ENCODE measurements at regions not wholly inside any gene's neighbourhood (a gene's known extent, or its start where the extent isn't known, plus 50 kb on each side); places are given as distances from the start of the nearest gene placed in this dataset.

- no peak for TF ChIP-seq POLR2A (IDR thresholded peaks at IDR 0.05)
- TF ChIP-seq, protein P1, sequence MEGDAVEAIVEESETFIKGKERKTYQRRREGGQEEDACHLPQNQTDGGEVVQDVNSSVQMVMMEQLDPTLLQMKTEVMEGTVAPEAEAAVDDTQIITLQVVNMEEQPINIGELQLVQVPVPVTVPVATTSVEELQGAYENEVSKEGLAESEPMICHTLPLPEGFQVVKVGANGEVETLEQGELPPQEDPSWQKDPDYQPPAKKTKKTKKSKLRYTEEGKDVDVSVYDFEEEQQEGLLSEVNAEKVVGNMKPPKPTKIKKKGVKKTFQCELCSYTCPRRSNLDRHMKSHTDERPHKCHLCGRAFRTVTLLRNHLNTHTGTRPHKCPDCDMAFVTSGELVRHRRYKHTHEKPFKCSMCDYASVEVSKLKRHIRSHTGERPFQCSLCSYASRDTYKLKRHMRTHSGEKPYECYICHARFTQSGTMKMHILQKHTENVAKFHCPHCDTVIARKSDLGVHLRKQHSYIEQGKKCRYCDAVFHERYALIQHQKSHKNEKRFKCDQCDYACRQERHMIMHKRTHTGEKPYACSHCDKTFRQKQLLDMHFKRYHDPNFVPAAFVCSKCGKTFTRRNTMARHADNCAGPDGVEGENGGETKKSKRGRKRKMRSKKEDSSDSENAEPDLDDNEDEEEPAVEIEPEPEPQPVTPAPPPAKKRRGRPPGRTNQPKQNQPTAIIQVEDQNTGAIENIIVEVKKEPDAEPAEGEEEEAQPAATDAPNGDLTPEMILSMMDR (IDR thresholded peaks at IDR 0.05) = no peak
- no peaks in the 10 kb centered on the region for H3K36me3 ChIP-seq
- no peaks in the 10 kb centered on the region for H3K4me1 ChIP-seq
- intact Hi-C loops (cut with DNase I; ENCODE audit: low total_unique reads) = no loop called here
- no peaks in the 10 kb centered on the region for H3K9me3 ChIP-seq
- no peak overlapping the region for H3K4me3 ChIP-seq
- no peak overlapping the region for H3K27ac ChIP-seq
- H3K27me3 ChIP-seq = no peaks in the 10 kb centered on the region
- DNase-seq = no peak
Measured at GRCh38 chr2:150107816-150108215, 379.7 kb downstream of the RND3 start.

DNA sequence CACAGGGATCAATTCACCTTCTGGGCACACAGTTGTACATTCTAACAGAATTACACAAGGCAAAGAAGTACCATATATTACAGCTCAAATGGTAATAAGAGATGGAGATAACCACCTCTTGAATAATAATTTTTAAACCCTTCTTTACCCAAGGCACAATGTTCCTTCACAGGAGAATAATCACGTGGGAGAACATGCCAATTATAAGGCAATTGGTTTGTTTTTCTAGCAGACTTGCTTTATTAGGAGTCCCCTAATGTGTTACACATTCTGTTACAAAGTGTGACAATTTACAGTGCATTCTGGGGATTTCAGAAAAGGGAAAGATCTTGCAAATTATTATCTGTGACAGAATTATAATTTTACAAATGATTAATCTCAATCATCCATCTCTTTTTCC lies 380.3 kb downstream of the RND3 start:
- no peaks in the 10 kb centered on the region for H3K36me3 ChIP-seq
- no peaks in the 10 kb centered on the region for H3K27me3 ChIP-seq
- intact Hi-C loops (cut with DNase I; ENCODE audit: low total_unique reads) = no loop called here
- H3K4me1 ChIP-seq = no peaks in the 10 kb centered on the region
- H3K9me3 ChIP-seq = no peaks in the 10 kb centered on the region
- no peak for TF ChIP-seq POLR2A (IDR thresholded peaks at IDR 0.05)
- TF ChIP-seq, protein P1 (IDR thresholded peaks at IDR 0.05) = no peak
- no peak overlapping the region for H3K4me3 ChIP-seq
- no peak for DNase-seq
- no peak overlapping the region for H3K27ac ChIP-seq

- H3K27me3 ChIP-seq = no peaks in the 10 kb centered on the region
- DNase-seq = no peak
- TF ChIP-seq POLR2A (IDR thresholded peaks at IDR 0.05) = no peak
- TF ChIP-seq, protein P1 (IDR thresholded peaks at IDR 0.05) = no peak
Measured at GRCh38 chr2:150101947-150102346, 385.5 kb downstream of the RND3 start.

DNA sequence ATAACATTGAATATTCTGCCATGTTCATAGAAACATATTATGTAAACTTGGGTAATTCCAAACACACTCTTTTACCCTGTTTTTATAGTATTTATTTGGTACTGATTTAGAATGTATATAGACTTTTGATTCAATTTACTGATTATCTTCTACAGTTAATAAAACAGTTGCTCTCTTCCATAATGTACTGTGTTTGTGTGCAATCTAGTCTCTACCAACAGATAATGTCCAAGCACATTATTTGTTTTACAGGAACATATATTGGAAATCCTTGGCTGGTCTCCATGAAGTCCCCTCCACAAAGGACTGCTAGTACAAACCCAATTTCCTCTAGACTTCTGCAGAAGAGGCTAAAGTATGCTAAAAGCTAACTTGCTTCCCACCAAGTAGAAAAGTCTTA lies 386.6 kb downstream of the RND3 start:
- Histone ChIP-seq H3K9me3 (no peaks in the 10 kb centered on the region), H3K4me3 (no peak overlapping the region), H3K4me1 (no peaks in the 10 kb centered on the region), H3K27ac (no peak overlapping the region), H3K27me3 (no peaks in the 10 kb centered on the region), H3K36me3 (no peaks in the 10 kb centered on the region)
- DNase-seq = no peak
- intact Hi-C loops (cut with DNase I; ENCODE audit: low total_unique reads) = no loop called here
- TF ChIP-seq, protein P1 (IDR thresholded peaks at IDR 0.05) = no peak
- TF ChIP-seq POLR2A (IDR thresholded peaks at IDR 0.05) = no peak

More at GRCh38 chr2:150101947-150102346, 385.5 kb downstream of the RND3 start:
- no peaks in the 10 kb centered on the region for H3K9me3 ChIP-seq
- intact Hi-C loops (cut with DNase I; ENCODE audit: low total_unique reads) = no loop called here
- H3K36me3 ChIP-seq = no peaks in the 10 kb centered on the region
- H3K27ac ChIP-seq = no peak overlapping the region
- no peaks in the 10 kb centered on the region for H3K4me1 ChIP-seq
- no peak overlapping the region for H3K4me3 ChIP-seq

GRCh38 chr2:150100336-150100735 lies 387.1 kb downstream of the RND3 start:
- H3K4me3 ChIP-seq = no peak overlapping the region

More at GRCh38 chr2:150100336-150100735, 387.1 kb downstream of the RND3 start:
- no peaks in the 10 kb centered on the region for H3K9me3 ChIP-seq
- intact Hi-C loops (cut with DNase I; ENCODE audit: low total_unique reads) = no loop called here
- TF ChIP-seq POLR2A (IDR thresholded peaks at IDR 0.05) = no peak
- TF ChIP-seq, protein P1 (IDR thresholded peaks at IDR 0.05) = no peak
- DNase-seq = no peak
- H3K27ac ChIP-seq = no peak overlapping the region
- no peaks in the 10 kb centered on the region for H3K4me1 ChIP-seq
- no peaks in the 10 kb centered on the region for H3K36me3 ChIP-seq
- no peaks in the 10 kb centered on the region for H3K27me3 ChIP-seq
